PC-9 (cell line): ENCODE measurements at regions not wholly inside any gene's neighbourhood (a gene's known extent, or its start where the extent isn't known, plus 50 kb on each side); places are given as distances from the start of the nearest gene placed in this dataset.

ENCODE experiments used
- BruUV-seq: library from RNA; stranded (reverse); fragments of 400-500 nt; replicated peaks from 2 replicates; lab custom pipeline; 2021; lab: Mats Ljungman, UMichigan
- CTCF ChIA-PET: fragments of 300-600 bp; sonication (Branson Sonifier 250); formaldehyde crosslinking; loops from one replicate; lab custom pipeline; 2022; ENCODE audit warnings: antibody characterized with exemption; lab: Charles Lee
- POLR2A ChIA-PET: fragments of 300-600 bp; sonication (Branson Sonifier 250); formaldehyde crosslinking; loops from one replicate; lab custom pipeline; 2022; ENCODE audit warnings: antibody characterized with exemption; ENCODE audit not compliant: unreplicated experiment; lab: Charles Lee
- DNase-seq, 2 experiments: peaks; one replicate each; pipeline versions ENCODE4 v3.0.0 to v3.0.0-alpha.2; 2015 to 2022; ENCODE audit warnings: mixed read lengths in 1 of 2
- H2AFZ ChIP-seq: fragments of 200-600 bp; sonication (generic); 2 replicates; pipeline ENCODE4 v1.8.1; 2017; ENCODE audit warnings: antibody characterized with exemption
- H3F3A ChIP-seq: fragments of 200-600 bp; sonication (generic); 2 replicates; pipeline ENCODE4 v1.8.1; 2017; ENCODE audit warnings: antibody characterized with exemption, mild to moderate bottlenecking, low read depth; ENCODE audit not compliant: insufficient read depth
- H3K27ac ChIP-seq: fragments of 200-600 bp; sonication (generic); 2 replicates; pipeline ENCODE4 v1.6.1; 2016; ENCODE audit warnings: mixed run types
- H3K27me3 ChIP-seq: fragments of 200-600 bp; sonication (generic); 2 replicates; pipeline ENCODE4 v1.6.1; 2016; ENCODE audit warnings: low read depth, mixed run types; ENCODE audit not compliant: insufficient read depth
- H3K36me3 ChIP-seq: fragments of 200-600 bp; sonication (generic); 2 replicates; pipeline ENCODE4 v1.6.1; 2016; ENCODE audit warnings: low read depth, mixed run types
- H3K4me1 ChIP-seq: fragments of 200-600 bp; sonication (generic); replicated peaks from 2 replicates; pipeline ENCODE4 v1.6.1; 2016; ENCODE audit warnings: mixed run types; ENCODE audit not compliant: insufficient read depth
- H3K4me2 ChIP-seq: fragments of 200-600 bp; sonication (generic); 2 replicates; pipeline ENCODE4 v1.6.1; 2017; ENCODE audit warnings: mixed run types
- H3K4me3 ChIP-seq: fragments of 200-600 bp; sonication (generic); 2 replicates; pipeline ENCODE4 v1.6.1; 2016; ENCODE audit warnings: mixed run types
- H3K79me2 ChIP-seq: fragments of 200-600 bp; sonication (generic); 2 replicates; pipeline ENCODE4 v1.6.1; 2017; ENCODE audit warnings: low read depth, mixed run types
- H3K9me2 ChIP-seq: fragments of 200-600 bp; sonication (generic); 2 replicates; pipeline ENCODE4 v1.8.1; 2017; ENCODE audit warnings: mild to moderate bottlenecking; ENCODE audit not compliant: insufficient read depth
- H3K9me3 ChIP-seq: fragments of 200-600 bp; sonication (generic); 2 replicates; pipeline ENCODE4 v1.8.1; 2016; ENCODE audit warnings: low read depth; ENCODE audit not compliant: insufficient read depth
- H4K20me1 ChIP-seq: fragments of 200-600 bp; sonication (generic); 2 replicates; pipeline ENCODE4 v1.8.1; 2017; ENCODE audit not compliant: insufficient read depth
- EZH2 ChIP-seq: fragments of 200-600 bp; sonication (generic); IDR thresholded peaks from 2 replicates; pipeline ENCODE4 v1.8.0; 2017; ENCODE audit warnings: antibody characterized with exemption, low read depth
- intact Hi-C: fragments of 100-400 bp; cut with micrococcal nuclease; formaldehyde crosslinking; loops from one replicate; pipeline ENCODE4 v1.10.0; 2022; ENCODE audit not compliant: unreplicated experiment
- TF ChIP-seq, protein P1 (sequence below): fragments of 200-600 bp; sonication (generic); conservative IDR thresholded peaks from 2 replicates; pipeline ENCODE4 v1.6.1; 2017; ENCODE audit warnings: mixed run types, antibody characterized with exemption, mild to moderate bottlenecking, moderate library complexity

DNA sequence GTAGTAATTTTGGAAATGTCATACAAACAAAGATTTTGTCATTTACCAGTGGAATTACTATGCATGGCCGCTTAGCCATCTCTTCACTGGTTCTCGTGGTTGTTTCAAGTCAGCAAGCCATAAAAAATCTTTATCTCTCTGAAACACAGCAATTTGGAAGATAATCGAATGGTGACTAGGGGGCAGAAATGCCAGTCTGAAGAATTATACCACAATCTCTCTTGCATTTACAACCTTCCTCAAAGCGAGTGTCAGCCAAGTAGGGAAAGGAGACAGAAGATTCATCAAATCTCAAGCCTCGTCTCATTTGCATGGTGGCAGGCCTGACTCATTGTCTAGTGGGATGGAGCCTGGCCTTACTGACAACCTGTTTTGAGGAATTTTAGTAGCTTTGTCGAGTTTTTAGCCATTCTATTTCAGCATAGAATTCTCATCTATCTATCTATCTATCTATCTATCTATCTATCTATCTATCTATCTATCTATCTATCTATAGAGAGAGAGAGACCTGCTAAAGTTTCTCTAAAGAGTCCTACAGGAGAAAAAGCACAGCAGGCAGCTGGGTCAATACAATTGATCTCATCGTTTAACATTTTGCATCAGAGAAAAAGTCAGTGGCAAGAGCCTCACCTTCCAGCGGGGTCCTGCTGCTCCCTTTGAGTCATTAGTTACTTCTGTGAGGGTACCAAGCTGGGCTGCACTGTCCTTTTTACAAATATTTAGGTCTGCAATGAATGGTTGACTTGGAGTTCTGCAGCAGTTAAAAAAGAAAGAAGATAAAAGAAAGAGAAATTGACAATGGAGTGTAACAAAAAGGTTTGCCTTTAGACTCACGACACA lies 572.8 kb downstream of the TFAP2A start:
- Histone ChIP-seq H3K79me2 (no peaks in the 10 kb centered on the region), H3K4me1 (no peaks in the 10 kb centered on the region), H3K36me3 (no peaks in the 10 kb centered on the region), H3F3A (no peaks in the 10 kb centered on the region), H3K27me3 (no peaks in the 10 kb centered on the region), H2AFZ (no peak overlapping the region), H3K4me3 (no peak overlapping the region), H4K20me1 (no peaks in the 10 kb centered on the region), H3K9me3 (no peaks in the 10 kb centered on the region), H3K27ac (no peak overlapping the region), H3K9me2 (no peaks in the 10 kb centered on the region), H3K4me2 (no peak overlapping the region)
- no peak for DNase-seq
- TF ChIP-seq, protein P1, sequence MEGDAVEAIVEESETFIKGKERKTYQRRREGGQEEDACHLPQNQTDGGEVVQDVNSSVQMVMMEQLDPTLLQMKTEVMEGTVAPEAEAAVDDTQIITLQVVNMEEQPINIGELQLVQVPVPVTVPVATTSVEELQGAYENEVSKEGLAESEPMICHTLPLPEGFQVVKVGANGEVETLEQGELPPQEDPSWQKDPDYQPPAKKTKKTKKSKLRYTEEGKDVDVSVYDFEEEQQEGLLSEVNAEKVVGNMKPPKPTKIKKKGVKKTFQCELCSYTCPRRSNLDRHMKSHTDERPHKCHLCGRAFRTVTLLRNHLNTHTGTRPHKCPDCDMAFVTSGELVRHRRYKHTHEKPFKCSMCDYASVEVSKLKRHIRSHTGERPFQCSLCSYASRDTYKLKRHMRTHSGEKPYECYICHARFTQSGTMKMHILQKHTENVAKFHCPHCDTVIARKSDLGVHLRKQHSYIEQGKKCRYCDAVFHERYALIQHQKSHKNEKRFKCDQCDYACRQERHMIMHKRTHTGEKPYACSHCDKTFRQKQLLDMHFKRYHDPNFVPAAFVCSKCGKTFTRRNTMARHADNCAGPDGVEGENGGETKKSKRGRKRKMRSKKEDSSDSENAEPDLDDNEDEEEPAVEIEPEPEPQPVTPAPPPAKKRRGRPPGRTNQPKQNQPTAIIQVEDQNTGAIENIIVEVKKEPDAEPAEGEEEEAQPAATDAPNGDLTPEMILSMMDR, result no peak
- TF ChIP-seq EZH2, result no peak
- ChIA-PET CTCF (no interaction called here), POLR2A (no interaction called here)
- intact Hi-C loops, result no loop called here
- BruUV-seq, result no TSS peak

DNA sequence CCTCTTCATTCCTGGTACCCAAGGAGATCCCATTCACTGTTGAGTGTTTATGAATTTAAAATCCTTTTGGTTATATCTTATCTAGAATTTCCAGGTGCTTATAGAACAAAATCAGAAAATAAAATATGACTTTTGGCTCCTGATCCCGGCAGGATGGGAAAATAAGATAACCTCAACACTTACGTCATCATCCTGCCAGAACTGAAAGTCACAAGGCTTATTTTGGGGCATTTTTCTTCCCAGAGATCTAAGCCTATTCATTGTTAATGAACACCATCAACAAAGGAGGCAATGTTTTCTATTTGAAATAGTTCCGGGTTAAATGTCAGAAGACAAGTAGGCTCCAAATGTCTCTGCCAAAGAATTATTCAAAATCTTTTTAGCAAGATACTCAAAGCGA lies 580.6 kb downstream of the TFAP2A start:
- Histone ChIP-seq H4K20me1 (no peaks in the 10 kb centered on the region), H3K9me2 (no peaks in the 10 kb centered on the region), H3K4me2 (no peak overlapping the region), H3K27ac (no peak overlapping the region), H3K4me3 (no peak overlapping the region), H3K79me2 (no peaks in the 10 kb centered on the region), H2AFZ (no peak overlapping the region), H3K9me3 (no peaks in the 10 kb centered on the region), H3K36me3 (no peaks in the 10 kb centered on the region), H3F3A (no peaks in the 10 kb centered on the region), H3K27me3 (no peaks in the 10 kb centered on the region), H3K4me1 (no peaks in the 10 kb centered on the region)
- intact Hi-C loops, result no loop called here
- TF ChIP-seq EZH2, result no peak
- TF ChIP-seq, protein P1, result no peak
- ChIA-PET CTCF (no interaction called here), POLR2A (no interaction called here)
- no peak for DNase-seq
- no TSS peak for BruUV-seq

DNA sequence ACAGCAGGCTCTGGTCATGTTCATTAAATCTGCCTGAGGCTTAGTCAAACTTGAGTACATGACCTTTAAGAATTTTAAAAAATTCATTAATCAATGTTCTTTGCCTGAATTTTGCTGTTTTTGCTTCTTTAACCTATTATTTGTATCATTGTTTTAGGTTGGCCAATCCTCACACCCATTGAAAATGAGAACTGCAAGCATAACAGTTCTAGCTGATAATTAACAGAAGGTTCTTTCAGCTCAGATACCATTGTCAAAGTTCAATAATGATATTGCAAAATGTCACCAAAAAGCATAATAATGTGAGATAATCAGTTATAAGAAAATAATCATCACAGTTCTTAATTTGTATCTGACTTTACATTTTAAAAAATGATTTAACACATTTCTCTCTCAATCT lies 583.1 kb downstream of the TFAP2A start:
- H3K4me1 ChIP-seq, result no peaks in the 10 kb centered on the region
- TF ChIP-seq EZH2, result no peak
- TF ChIP-seq, protein P1, result no peak
- H3K27ac ChIP-seq, result no peak overlapping the region
- no peaks in the 10 kb centered on the region for H3K9me2 ChIP-seq
- H3K9me3 ChIP-seq, result no peaks in the 10 kb centered on the region
- no peaks in the 10 kb centered on the region for H3K79me2 ChIP-seq
- H3K36me3 ChIP-seq, result no peaks in the 10 kb centered on the region
- POLR2A ChIA-PET, result no interaction called here
- intact Hi-C loops, result no loop called here
- no peak for DNase-seq
- CTCF ChIA-PET, result no interaction called here
- BruUV-seq, result no TSS peak
- no peaks in the 10 kb centered on the region for H3F3A ChIP-seq
- no peak overlapping the region for H3K4me2 ChIP-seq
- no peak overlapping the region for H2AFZ ChIP-seq
- no peaks in the 10 kb centered on the region for H4K20me1 ChIP-seq
- no peak overlapping the region for H3K4me3 ChIP-seq
- H3K27me3 ChIP-seq, result no peaks in the 10 kb centered on the region
